ENCODE measurements at regions not wholly inside any gene's neighbourhood (a gene's known extent, or its start where the extent isn't known, plus 50 kb on each side); places are given as distances from the start of the nearest gene placed in this dataset.
"Not testable (repeated sequence)": the region's sequence is repeated elsewhere in the genome, so short reads cannot be mapped to it uniquely, and the experiment has no call there.

- in situ Hi-C loops (cut with MboI; ENCODE audit: low sequenced_read_pairs), result no loop called here
These were observed 338.4 kb downstream of the THBS2 start for GRCh38 chr6:168915242-168915641.

GRCh38 chr6:168913866-168914469 lies 339.7 kb downstream of the THBS2 start:
- in situ Hi-C loops (cut with MboI; ENCODE audit: low sequenced_read_pairs), result no loop called here

- in situ Hi-C loops (cut with MboI; ENCODE audit: low sequenced_read_pairs), result not testable (repeated sequence)
These were observed 340.3 kb downstream of the THBS2 start for GRCh38 chr6:168913231-168913865.

- in situ Hi-C loops (cut with MboI; ENCODE audit: low sequenced_read_pairs), result no loop called here
These were observed 344.4 kb downstream of the THBS2 start for GRCh38 chr6:168909288-168909687.

GRCh38 chr6:168908887-168909286 lies 344.8 kb downstream of the THBS2 start:
- in situ Hi-C loops (cut with MboI; ENCODE audit: low sequenced_read_pairs), result no loop called here

GRCh38 chr6:168908166-168908565 lies 345.5 kb downstream of the THBS2 start:
- in situ Hi-C loops (cut with MboI; ENCODE audit: low sequenced_read_pairs), result no loop called here

GRCh38 chr6:168906391-168906790 lies 347.3 kb downstream of the THBS2 start:
- in situ Hi-C loops (cut with MboI; ENCODE audit: low sequenced_read_pairs), result no loop called here

GRCh38 chr6:168905451-168906090 lies 348.1 kb downstream of the THBS2 start:
- in situ Hi-C loops (cut with MboI; ENCODE audit: low sequenced_read_pairs), result no loop called here

- in situ Hi-C loops (cut with MboI; ENCODE audit: low sequenced_read_pairs), result no loop called here
These were observed 349.9 kb downstream of the THBS2 start for GRCh38 chr6:168903613-168904345.

- in situ Hi-C loops (cut with MboI; ENCODE audit: low sequenced_read_pairs), result no loop called here
These were observed 351.6 kb downstream of the THBS2 start for GRCh38 chr6:168902075-168902474.

- in situ Hi-C loops (cut with MboI; ENCODE audit: low sequenced_read_pairs), result no loop called here
These were observed 352.6 kb downstream of the THBS2 start for GRCh38 chr6:168901076-168901475.

- in situ Hi-C loops (cut with MboI; ENCODE audit: low sequenced_read_pairs), result no loop called here
These were observed 357.3 kb downstream of the THBS2 start for GRCh38 chr6:168896321-168896720.

GRCh38 chr6:168895102-168895812 lies 358.4 kb downstream of the THBS2 start:
- in situ Hi-C loops (cut with MboI; ENCODE audit: low sequenced_read_pairs), result no loop called here

- in situ Hi-C loops (cut with MboI; ENCODE audit: low sequenced_read_pairs), result no loop called here
These were observed 361.6 kb downstream of the THBS2 start for GRCh38 chr6:168892031-168892430.

GRCh38 chr6:168890981-168891365 lies 362.7 kb downstream of the THBS2 start:
- in situ Hi-C loops (cut with MboI; ENCODE audit: low sequenced_read_pairs), result no loop called here

- in situ Hi-C loops (cut with MboI; ENCODE audit: low sequenced_read_pairs), result no loop called here
These were observed 363.2 kb downstream of the THBS2 start for GRCh38 chr6:168890306-168890980.

- in situ Hi-C loops (cut with MboI; ENCODE audit: low sequenced_read_pairs), result loop anchor here (10.0 kb wide), 1 partner anchor 524 kb away; no protein-coding TSS in a partner anchor
These were observed 364.8 kb downstream of the THBS2 start for GRCh38 chr6:168888786-168889345.

- in situ Hi-C loops (cut with MboI; ENCODE audit: low sequenced_read_pairs), result loop anchor here (10.0 kb wide), 1 partner anchor 523 kb away; no protein-coding TSS in a partner anchor
These were observed 365.5 kb downstream of the THBS2 start for GRCh38 chr6:168888102-168888501.

- in situ Hi-C loops (cut with MboI; ENCODE audit: low sequenced_read_pairs), result loop anchor here (10.0 kb wide), 1 partner anchor 523 kb away; no protein-coding TSS in a partner anchor
These were observed 366.0 kb downstream of the THBS2 start for GRCh38 chr6:168887621-168888020.

GRCh38 chr6:168886964-168887363 lies 366.7 kb downstream of the THBS2 start:
- in situ Hi-C loops (cut with MboI; ENCODE audit: low sequenced_read_pairs), result loop anchor here (10.0 kb wide), 1 partner anchor 522 kb away; no protein-coding TSS in a partner anchor

Data from HL-60/S4 (cell line).